ENCODE measurements at regions not wholly inside any gene's neighbourhood (a gene's known extent, or its start where the extent isn't known, plus 50 kb on each side); places are given as distances from the start of the nearest gene placed in this dataset.

GRCh38 chr13:22357132-22357531, 686.3 kb downstream of the FGF9 start:
- DNase-seq, result no peak

GRCh38 chr13:22369090-22369489, 698.2 kb downstream of the FGF9 start:
- no peak for DNase-seq

- DNase-seq, result no peak
Measured at GRCh38 chr13:22369840-22370239, 699.0 kb downstream of the FGF9 start.

GRCh38 chr13:22372261-22372660, 701.4 kb downstream of the FGF9 start:
- peak; percentile 9 for DNase-seq

- no peak for DNase-seq
Measured at GRCh38 chr13:22375151-22375550, 704.3 kb downstream of the FGF9 start.

GRCh38 chr13:22387899-22388298, 717.0 kb downstream of the FGF9 start:
- DNase-seq, result no peak

GRCh38 chr13:22399801-22400420, 729.0 kb downstream of the FGF9 start:
- no peak for DNase-seq

GRCh38 chr13:22402682-22403081, 731.8 kb downstream of the FGF9 start:
- no peak for DNase-seq

GRCh38 chr13:22403144-22403543, 732.3 kb downstream of the FGF9 start:
- no peak for DNase-seq

- DNase-seq, result no peak
Measured at GRCh38 chr13:22405891-22406290, 735.0 kb downstream of the FGF9 start.

GRCh38 chr13:22412452-22412851, 741.6 kb downstream of the FGF9 start:
- DNase-seq, result no peak

- no peak for DNase-seq
Measured at GRCh38 chr13:22422023-22422422, 751.1 kb downstream of the FGF9 start.

- no peak for DNase-seq
Measured at GRCh38 chr13:22422712-22423111, 751.8 kb downstream of the FGF9 start.

- DNase-seq, result no peak
Measured at GRCh38 chr13:22423261-22423660, 752.4 kb downstream of the FGF9 start.

- no peak for DNase-seq
Measured at GRCh38 chr13:22425087-22425486, 754.2 kb downstream of the FGF9 start.

GRCh38 chr13:22427066-22427465, 753.7 kb upstream of the SGCG start:
- DNase-seq, result no peak

- DNase-seq, result no peak
Measured at GRCh38 chr13:22427783-22428182, 753.0 kb upstream of the SGCG start.

- DNase-seq, result no peak
Measured at GRCh38 chr13:22428188-22428828, 752.5 kb upstream of the SGCG start.

- peak; percentile 78 for DNase-seq
Measured at GRCh38 chr13:22432690-22433089, 748.1 kb upstream of the SGCG start.

- DNase-seq, result no peak
Measured at GRCh38 chr13:22447132-22447886, 733.5 kb upstream of the SGCG start.

- no peak for DNase-seq
Measured at GRCh38 chr13:22449251-22449650, 731.5 kb upstream of the SGCG start.

GRCh38 chr13:22451327-22451741, 729.4 kb upstream of the SGCG start:
- DNase-seq, result no peak

- DNase-seq, result peak; percentile 87
Measured at GRCh38 chr13:22454586-22454985, 726.2 kb upstream of the SGCG start.

GRCh38 chr13:22455036-22455435, 725.7 kb upstream of the SGCG start:
- DNase-seq, result peak; percentile 87
